Epithelial cell of esophagus (primary cell): ENCODE measurements at regions not wholly inside any gene's neighbourhood (a gene's known extent, or its start where the extent isn't known, plus 50 kb on each side); places are given as distances from the start of the nearest gene placed in this dataset.
"Not testable (repeated sequence)": the region's sequence is repeated elsewhere in the genome, so short reads cannot be mapped to it uniquely, and the experiment has no call there.

Source experiments
- DNase-seq: peaks from one replicate; pipeline ENCODE4 v3.0.0; 2010; ENCODE audit warnings: low read depth
- H3K4me3 ChIP-seq: 2 replicates; pipeline ENCODE4 v1.5.1; 2011; ENCODE audit warnings: mild to moderate bottlenecking, low read length, control low read depth
- TF ChIP-seq, protein P1 (sequence below): IDR thresholded peaks from 2 replicates; pipeline ENCODE4 v1.5.1; 2011; ENCODE audit warnings: low read depth, mild to moderate bottlenecking, low read length, control low read depth, inconsistent platforms; ENCODE audit not compliant: insufficient read depth; ENCODE audit errors: missing control alignments

DNA sequence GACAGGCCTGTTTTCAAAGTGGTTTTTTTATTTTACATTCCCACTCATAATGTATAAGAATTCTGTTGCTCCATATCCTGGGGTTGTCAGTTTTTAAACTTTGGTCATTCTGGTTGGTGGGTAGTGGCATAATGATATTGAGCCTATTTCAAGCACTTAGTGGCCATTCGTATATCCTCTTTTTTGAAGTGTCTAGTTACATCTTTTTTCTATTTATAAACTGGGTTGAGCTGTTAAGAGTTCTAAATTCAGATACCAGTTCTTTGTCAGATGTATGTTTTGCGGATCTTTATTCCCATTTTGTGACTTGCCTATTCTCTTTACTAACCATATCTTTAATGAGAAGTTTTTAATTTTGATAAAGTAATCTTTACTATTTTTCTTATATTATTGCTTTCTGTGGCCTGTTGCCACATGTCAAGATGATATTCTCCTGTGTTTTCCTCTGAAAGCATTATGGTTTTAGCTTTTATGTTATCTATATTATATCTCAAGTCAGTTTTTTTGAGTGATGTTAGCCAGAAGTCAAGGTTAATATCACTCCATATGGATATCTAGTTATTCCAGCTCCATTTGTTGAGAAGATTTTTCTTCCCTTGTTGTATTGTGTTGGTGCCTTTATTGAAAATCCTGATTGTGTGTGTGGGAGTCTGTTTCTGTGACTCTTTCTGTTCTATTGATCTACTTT is 110.9 kb downstream of the FHIP1A start:
- DNase-seq = no peak
- TF ChIP-seq, protein P1, sequence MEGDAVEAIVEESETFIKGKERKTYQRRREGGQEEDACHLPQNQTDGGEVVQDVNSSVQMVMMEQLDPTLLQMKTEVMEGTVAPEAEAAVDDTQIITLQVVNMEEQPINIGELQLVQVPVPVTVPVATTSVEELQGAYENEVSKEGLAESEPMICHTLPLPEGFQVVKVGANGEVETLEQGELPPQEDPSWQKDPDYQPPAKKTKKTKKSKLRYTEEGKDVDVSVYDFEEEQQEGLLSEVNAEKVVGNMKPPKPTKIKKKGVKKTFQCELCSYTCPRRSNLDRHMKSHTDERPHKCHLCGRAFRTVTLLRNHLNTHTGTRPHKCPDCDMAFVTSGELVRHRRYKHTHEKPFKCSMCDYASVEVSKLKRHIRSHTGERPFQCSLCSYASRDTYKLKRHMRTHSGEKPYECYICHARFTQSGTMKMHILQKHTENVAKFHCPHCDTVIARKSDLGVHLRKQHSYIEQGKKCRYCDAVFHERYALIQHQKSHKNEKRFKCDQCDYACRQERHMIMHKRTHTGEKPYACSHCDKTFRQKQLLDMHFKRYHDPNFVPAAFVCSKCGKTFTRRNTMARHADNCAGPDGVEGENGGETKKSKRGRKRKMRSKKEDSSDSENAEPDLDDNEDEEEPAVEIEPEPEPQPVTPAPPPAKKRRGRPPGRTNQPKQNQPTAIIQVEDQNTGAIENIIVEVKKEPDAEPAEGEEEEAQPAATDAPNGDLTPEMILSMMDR = no peak
- no peak overlapping the region for H3K4me3 ChIP-seq

DNA sequence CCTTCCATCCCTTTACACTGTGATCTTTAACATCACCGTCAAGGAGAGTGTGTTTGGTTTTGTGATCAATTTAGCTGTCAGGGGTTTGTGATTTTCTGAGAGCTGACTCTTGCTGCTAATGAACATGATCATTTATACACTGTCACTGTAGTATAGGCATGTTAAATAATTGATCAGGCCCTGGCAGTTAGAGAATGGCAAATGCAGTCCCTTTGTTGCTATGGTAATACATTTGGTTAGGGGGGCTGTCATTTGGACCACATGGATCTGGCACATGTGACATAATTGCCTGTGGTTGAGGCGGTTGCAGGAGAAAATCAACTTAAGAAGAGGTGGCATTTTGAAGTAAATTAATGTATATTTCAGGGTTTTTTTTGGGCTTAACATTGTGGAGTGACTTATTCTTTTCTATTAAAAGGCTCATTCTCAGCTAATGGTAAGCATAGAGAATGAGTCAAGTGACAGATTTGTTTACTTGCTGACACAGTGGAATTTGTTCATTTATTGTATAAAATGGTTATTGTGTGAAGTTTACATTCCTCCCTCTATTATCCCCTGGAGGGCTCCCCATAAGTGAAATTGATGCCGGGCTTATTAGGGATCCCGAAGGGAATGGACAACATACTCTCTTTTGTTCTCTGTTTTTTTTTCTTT is 114.0 kb downstream of the FHIP1A start:
- TF ChIP-seq, protein P1 = no peak
- no peak for DNase-seq
- H3K4me3 ChIP-seq = no peak overlapping the region

DNA sequence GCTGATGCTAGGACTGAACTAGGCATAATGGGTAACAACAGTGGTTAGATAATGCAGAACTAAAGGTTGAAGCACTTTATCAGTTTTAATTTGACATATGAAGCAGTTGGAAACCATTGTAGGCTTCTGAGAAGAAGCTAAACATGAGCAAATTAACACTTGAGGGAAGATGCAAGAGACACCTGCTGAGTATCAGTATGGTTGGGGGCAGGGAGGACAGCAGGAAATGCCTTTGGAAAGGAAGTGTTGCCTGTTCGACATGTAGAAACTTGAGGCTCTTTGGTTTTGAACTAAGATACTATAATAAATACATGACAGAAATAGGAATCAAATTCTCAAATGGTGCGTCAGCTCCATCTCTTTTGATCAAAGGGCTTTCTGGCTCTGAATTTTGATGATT is 115.6 kb downstream of the FHIP1A start:
- H3K4me3 ChIP-seq = no peak overlapping the region
- DNase-seq = peak; percentile 92
- TF ChIP-seq, protein P1 = no peak

DNA sequence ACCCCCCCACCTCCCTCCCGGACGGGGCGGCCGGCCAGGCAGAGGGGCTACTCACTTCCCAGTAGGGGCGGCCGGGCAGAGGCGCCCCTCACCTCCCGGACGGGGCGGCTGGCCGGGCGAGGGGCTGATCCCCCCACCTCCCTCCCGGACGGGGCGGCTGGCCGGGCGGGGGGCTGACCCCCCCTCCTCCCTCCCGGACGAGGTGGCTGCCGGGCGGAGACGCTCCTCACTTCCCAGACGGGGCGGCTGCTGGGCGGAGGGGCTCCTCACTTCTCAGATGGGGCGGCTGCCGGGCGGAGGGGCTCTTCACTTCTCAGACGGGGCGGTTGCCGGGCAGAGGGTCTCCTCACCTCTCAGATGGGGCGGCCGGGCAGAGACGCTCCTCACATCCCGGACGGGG is 117.5 kb downstream of the FHIP1A start:
- H3K4me3 ChIP-seq, DNase-seq: not testable (repeated sequence)

DNA sequence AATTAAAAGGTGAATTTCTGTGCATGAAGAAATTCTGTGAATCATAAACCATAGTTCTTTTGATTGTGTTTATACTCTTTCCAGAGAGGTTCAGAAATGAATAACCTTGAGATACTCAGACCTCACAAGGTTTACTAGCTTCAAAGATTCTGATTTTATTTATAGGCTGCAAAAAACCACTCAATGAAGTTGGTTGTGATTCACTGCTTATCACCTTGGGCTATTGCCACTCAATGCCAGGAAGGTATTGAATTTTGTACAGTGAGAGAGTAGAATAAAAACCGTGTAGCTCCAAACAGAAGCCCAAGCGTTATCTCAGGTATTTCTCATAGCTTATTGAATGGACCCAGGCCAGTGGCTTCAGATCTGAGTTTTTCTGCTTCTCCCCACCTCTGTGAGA is 118.7 kb downstream of the FHIP1A start:
- TF ChIP-seq, protein P1 = no peak
- H3K4me3 ChIP-seq = no peak overlapping the region
- DNase-seq = no peak

DNA sequence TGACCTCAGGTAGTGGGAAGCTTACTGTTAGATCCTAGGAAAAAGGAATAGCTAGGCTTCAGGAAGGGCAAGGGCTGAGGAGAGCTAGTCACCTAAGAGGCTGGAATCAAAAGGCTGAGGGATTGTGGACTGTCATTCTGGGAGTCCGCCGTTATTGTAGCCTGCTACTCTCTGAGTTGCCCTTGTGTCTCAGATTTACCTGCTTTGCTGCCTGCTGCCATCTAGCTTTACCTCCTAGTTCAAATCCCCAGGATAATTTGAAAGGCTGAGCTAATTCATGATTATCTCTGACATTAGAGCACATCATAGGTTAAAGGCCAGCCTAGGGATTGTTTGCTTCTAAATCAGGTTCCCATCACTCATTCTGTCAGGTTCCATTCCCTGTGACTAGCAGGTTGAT is 120.2 kb downstream of the FHIP1A start:
- H3K4me3 ChIP-seq = no peak overlapping the region
- TF ChIP-seq, protein P1 = peak; percentile 27
- no peak for DNase-seq

DNA sequence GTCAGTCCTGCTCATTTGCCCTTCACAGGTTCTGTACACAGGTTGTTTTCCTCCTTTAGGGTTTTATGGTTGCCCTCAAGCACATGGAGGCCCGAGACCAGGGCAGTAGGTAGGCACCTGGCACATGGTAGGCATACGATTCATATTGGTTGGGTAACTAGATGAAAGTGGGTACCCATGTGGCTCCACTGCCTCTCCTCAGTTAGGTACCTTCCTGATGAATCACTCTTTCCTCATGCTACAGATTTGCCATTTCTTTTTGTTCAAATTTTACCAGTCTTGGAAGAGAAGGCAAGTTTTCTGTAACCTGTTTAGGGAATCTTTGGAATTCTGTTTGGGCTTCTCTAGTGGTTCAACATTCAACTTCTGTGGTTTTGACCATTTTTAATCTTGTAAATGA is 121.3 kb downstream of the FHIP1A start:
- H3K4me3 ChIP-seq = no peak overlapping the region
- TF ChIP-seq, protein P1 = no peak
- DNase-seq = peak; percentile 73
